ENCODE measurements at regions not wholly inside any gene's neighbourhood (a gene's known extent, or its start where the extent isn't known, plus 50 kb on each side); places are given as distances from the start of the nearest gene placed in this dataset.

GRCh38 chr14:34234258-34234657 is 227.8 kb downstream of the SPTSSA start:
- Histone ChIP-seq H3K9ac (no peak overlapping the region), H3K4me1 (no peaks in the 10 kb centered on the region)
- peaks cover 2% of the 10 kb centered on the region for H3K4me1 Mint-ChIP-seq

GRCh38 chr14:34233619-34234018 is 228.4 kb downstream of the SPTSSA start:
- Histone ChIP-seq H3K4me1 (no peaks in the 10 kb centered on the region), H3K9ac (no peak overlapping the region), H3K27ac (no peak overlapping the region), H2AFZ (replicated peaks) (no peak overlapping the region), H4K20me1 (ENCODE audit: low read depth) (no peaks in the 10 kb centered on the region), H3F3A (ENCODE audit: low read depth) (peaks cover under 1% of the 10 kb centered on the region), H3K4me3 (no peak overlapping the region), H3K4me2 (no peak overlapping the region), H3K27me3 (no peaks in the 10 kb centered on the region), H3K36me3 (no peaks in the 10 kb centered on the region), H3K79me2 (ENCODE audit: low read depth) (no peaks in the 10 kb centered on the region), H3K9me3 (ENCODE audit: low read depth) (no peaks in the 10 kb centered on the region)
- Mint-ChIP-seq H3K4me1 (no peaks in the 10 kb centered on the region), H3K4me3 (no peak overlapping the region), H3K27me3 (ENCODE audit: insufficient read depth, low read depth) (no peaks in the 10 kb centered on the region), H3K27ac (no peak overlapping the region), H3K9me3 (peaks cover 2% of the 10 kb centered on the region), H3K36me3 (no peaks in the 10 kb centered on the region)
- no peak for TF ChIP-seq EZH2 (IDR thresholded peaks at IDR 0.05)
- no peak for DNase-seq (ENCODE audit: low spot score)

More at GRCh38 chr14:34234258-34234657, 227.8 kb downstream of the SPTSSA start:
- Histone ChIP-seq H2AFZ (replicated peaks) (no peak overlapping the region), H4K20me1 (ENCODE audit: low read depth) (no peaks in the 10 kb centered on the region), H3K79me2 (ENCODE audit: low read depth) (no peaks in the 10 kb centered on the region), H3K4me3 (no peak overlapping the region), H3F3A (ENCODE audit: low read depth) (no peaks in the 10 kb centered on the region), H3K27me3 (no peaks in the 10 kb centered on the region), H3K4me2 (no peak overlapping the region), H3K27ac (no peak overlapping the region), H3K36me3 (no peaks in the 10 kb centered on the region), H3K9me3 (ENCODE audit: low read depth) (no peaks in the 10 kb centered on the region)
- Mint-ChIP-seq H3K36me3 (no peaks in the 10 kb centered on the region), H3K9me3 (peaks cover 2% of the 10 kb centered on the region), H3K4me3 (no peak overlapping the region), H3K27me3 (ENCODE audit: insufficient read depth, low read depth) (no peaks in the 10 kb centered on the region), H3K27ac (no peak overlapping the region)
- TF ChIP-seq EZH2 (IDR thresholded peaks at IDR 0.05) (no peak), CTCF (IDR thresholded peaks at IDR 0.05) (no peak), EZH2phosphoT487 (IDR thresholded peaks at IDR 0.05) (no peak)
- no peak for DNase-seq (ENCODE audit: low spot score)

GRCh38 chr14:34232790-34233189 is 229.2 kb downstream of the SPTSSA start:
- Mint-ChIP-seq H3K27ac (no peak overlapping the region), H3K36me3 (no peaks in the 10 kb centered on the region)

More at GRCh38 chr14:34232790-34233189, 229.2 kb downstream of the SPTSSA start:
- no peak overlapping the region for H3K4me3 ChIP-seq
- H3F3A ChIP-seq (ENCODE audit: low read depth), result peaks cover 6% of the 10 kb centered on the region
- no peak for DNase-seq (ENCODE audit: low spot score)
- H3K9ac ChIP-seq, result no peak overlapping the region
- H3K4me3 Mint-ChIP-seq, result no peak overlapping the region
- H3K9me3 Mint-ChIP-seq, result peaks cover under 1% of the 10 kb centered on the region
- H3K27me3 Mint-ChIP-seq (ENCODE audit: insufficient read depth, low read depth), result no peaks in the 10 kb centered on the region
- no peak overlapping the region for H2AFZ ChIP-seq (replicated peaks)
- H4K20me1 ChIP-seq (ENCODE audit: low read depth), result no peaks in the 10 kb centered on the region
- H3K9me3 ChIP-seq (ENCODE audit: low read depth), result no peaks in the 10 kb centered on the region
- TF ChIP-seq EZH2 (IDR thresholded peaks at IDR 0.05), result no peak
- no peak for TF ChIP-seq EZH2phosphoT487 (IDR thresholded peaks at IDR 0.05)
- TF ChIP-seq CTCF (IDR thresholded peaks at IDR 0.05), result no peak
- peaks cover 6% of the 10 kb centered on the region for H3K4me1 Mint-ChIP-seq
- no peaks in the 10 kb centered on the region for H3K79me2 ChIP-seq (ENCODE audit: low read depth)
- H3K4me2 ChIP-seq, result no peak overlapping the region
- H3K27me3 ChIP-seq, result no peaks in the 10 kb centered on the region
- H3K36me3 ChIP-seq, result no peaks in the 10 kb centered on the region
- no peak overlapping the region for H3K27ac ChIP-seq
- H3K4me1 ChIP-seq, result peaks cover 1% of the 10 kb centered on the region
